ENCODE measurements at regions not wholly inside any gene's neighbourhood (a gene's known extent, or its start where the extent isn't known, plus 50 kb on each side); places are given as distances from the start of the nearest gene placed in this dataset.
"Not testable (repeated sequence)": the region's sequence is repeated elsewhere in the genome, so short reads cannot be mapped to it uniquely, and the experiment has no call there.

GRCh38 chr15:53022788-53023187 is 232.7 kb upstream of the ONECUT1 start:
- 92 to 96% methylated on average over 3 to 4 of the region's 4 CpGs for whole genome bisulfite sequencing, 2 experiments
- H3K9me3 ChIP-seq (ENCODE audit: control insufficient read depth, low read length): no peaks in the 10 kb centered on the region
- no peaks in the 10 kb centered on the region for H3K4me1 ChIP-seq (ENCODE audit: control insufficient read depth, insufficient read depth, low read length)
- H3K27ac ChIP-seq (ENCODE audit: insufficient read depth, low read depth, low read length, poor library complexity, severe bottlenecking): no peak overlapping the region
- H3K4me3 ChIP-seq (ENCODE audit: insufficient read depth, low read depth, low read length): no peak overlapping the region
- H3K36me3 ChIP-seq (ENCODE audit: control insufficient read depth, insufficient read depth, low read length): no peaks in the 10 kb centered on the region
- no peaks in the 10 kb centered on the region for H3K27me3 ChIP-seq (ENCODE audit: control insufficient read depth, insufficient read depth, low read length, poor library complexity, severe bottlenecking)

GRCh38 chr15:53013329-53013728 is 223.2 kb upstream of the ONECUT1 start:
- Histone ChIP-seq H3K36me3 (ENCODE audit: control insufficient read depth, insufficient read depth, low read length) (no peaks in the 10 kb centered on the region), H3K4me3 (ENCODE audit: insufficient read depth, low read depth, low read length) (no peak overlapping the region), H3K4me1 (ENCODE audit: control insufficient read depth, insufficient read depth, low read length) (no peaks in the 10 kb centered on the region), H3K27me3 (ENCODE audit: control insufficient read depth, insufficient read depth, low read length, poor library complexity, severe bottlenecking) (no peaks in the 10 kb centered on the region), H3K27ac (ENCODE audit: insufficient read depth, low read depth, low read length, poor library complexity, severe bottlenecking) (no peak overlapping the region), H3K9me3 (ENCODE audit: control insufficient read depth, low read length) (no peaks in the 10 kb centered on the region)
- 95 to 96% methylated on average over 2 of the region's 2 CpGs for WGBS, 2 experiments

GRCh38 chr15:53011779-53012178 is 221.6 kb upstream of the ONECUT1 start:
- H3K4me3 ChIP-seq (ENCODE audit: insufficient read depth, low read depth, low read length); H3K4me1 ChIP-seq (ENCODE audit: control insufficient read depth, insufficient read depth, low read length); H3K27ac ChIP-seq (ENCODE audit: insufficient read depth, low read depth, low read length, poor library complexity, severe bottlenecking); H3K27me3 ChIP-seq (ENCODE audit: control insufficient read depth, insufficient read depth, low read length, poor library complexity, severe bottlenecking); H3K36me3 ChIP-seq (ENCODE audit: control insufficient read depth, insufficient read depth, low read length); H3K9me3 ChIP-seq (ENCODE audit: control insufficient read depth, low read length): not testable (repeated sequence)
- 95 to 97% methylated on average over 2 of the region's 2 CpGs for WGBS, 2 experiments

GRCh38 chr15:53009093-53009492 is 219.0 kb upstream of the ONECUT1 start:
- 92 to 100% methylated on average over 1 of the region's 1 CpG for WGBS, 2 experiments

GRCh38 chr15:53000409-53000808 is 210.3 kb upstream of the ONECUT1 start:
- Histone ChIP-seq H3K4me1 (ENCODE audit: control insufficient read depth, insufficient read depth, low read length) (no peaks in the 10 kb centered on the region), H3K27ac (ENCODE audit: insufficient read depth, low read depth, low read length, poor library complexity, severe bottlenecking) (no peak overlapping the region), H3K27me3 (ENCODE audit: control insufficient read depth, insufficient read depth, low read length, poor library complexity, severe bottlenecking) (no peaks in the 10 kb centered on the region), H3K9me3 (ENCODE audit: control insufficient read depth, low read length) (no peaks in the 10 kb centered on the region), H3K36me3 (ENCODE audit: control insufficient read depth, insufficient read depth, low read length) (no peaks in the 10 kb centered on the region), H3K4me3 (ENCODE audit: insufficient read depth, low read depth, low read length) (no peak overlapping the region)
- 84 to 86% methylated on average over 4 of the region's 4 CpGs for WGBS, 2 experiments

More at GRCh38 chr15:53009093-53009492, 219.0 kb upstream of the ONECUT1 start:
- Histone ChIP-seq H3K36me3 (ENCODE audit: control insufficient read depth, insufficient read depth, low read length) (no peaks in the 10 kb centered on the region), H3K9me3 (ENCODE audit: control insufficient read depth, low read length) (no peaks in the 10 kb centered on the region), H3K27me3 (ENCODE audit: control insufficient read depth, insufficient read depth, low read length, poor library complexity, severe bottlenecking) (no peaks in the 10 kb centered on the region), H3K4me3 (ENCODE audit: insufficient read depth, low read depth, low read length) (no peak overlapping the region), H3K4me1 (ENCODE audit: control insufficient read depth, insufficient read depth, low read length) (no peaks in the 10 kb centered on the region), H3K27ac (ENCODE audit: insufficient read depth, low read depth, low read length, poor library complexity, severe bottlenecking) (no peak overlapping the region)

- no peaks in the 10 kb centered on the region for H3K36me3 ChIP-seq (ENCODE audit: control insufficient read depth, insufficient read depth, low read length)
- no peak overlapping the region for H3K27ac ChIP-seq (ENCODE audit: insufficient read depth, low read depth, low read length, poor library complexity, severe bottlenecking)
- H3K9me3 ChIP-seq (ENCODE audit: control insufficient read depth, low read length): no peaks in the 10 kb centered on the region
- H3K4me1 ChIP-seq (ENCODE audit: control insufficient read depth, insufficient read depth, low read length): no peaks in the 10 kb centered on the region
- no peaks in the 10 kb centered on the region for H3K27me3 ChIP-seq (ENCODE audit: control insufficient read depth, insufficient read depth, low read length, poor library complexity, severe bottlenecking)
- H3K4me3 ChIP-seq (ENCODE audit: insufficient read depth, low read depth, low read length): no peak overlapping the region
These were observed 207.0 kb upstream of the ONECUT1 start for GRCh38 chr15:52997123-52997522.

GRCh38 chr15:52994290-52994689 is 204.2 kb upstream of the ONECUT1 start:
- Histone ChIP-seq H3K9me3 (ENCODE audit: control insufficient read depth, low read length) (no peaks in the 10 kb centered on the region), H3K36me3 (ENCODE audit: control insufficient read depth, insufficient read depth, low read length) (no peaks in the 10 kb centered on the region), H3K4me3 (ENCODE audit: insufficient read depth, low read depth, low read length) (no peak overlapping the region), H3K27me3 (ENCODE audit: control insufficient read depth, insufficient read depth, low read length, poor library complexity, severe bottlenecking) (no peaks in the 10 kb centered on the region), H3K4me1 (ENCODE audit: control insufficient read depth, insufficient read depth, low read length) (no peaks in the 10 kb centered on the region), H3K27ac (ENCODE audit: insufficient read depth, low read depth, low read length, poor library complexity, severe bottlenecking) (no peak overlapping the region)
- 94% methylated on average over 1 of the region's 1 CpG for WGBS, 2 experiments

- 90% methylated on average over 3 of the region's 3 CpGs for whole genome bisulfite sequencing, 2 experiments
- H3K4me3 ChIP-seq (ENCODE audit: insufficient read depth, low read depth, low read length): no peak overlapping the region
- H3K27me3 ChIP-seq (ENCODE audit: control insufficient read depth, insufficient read depth, low read length, poor library complexity, severe bottlenecking): no peaks in the 10 kb centered on the region
- no peaks in the 10 kb centered on the region for H3K4me1 ChIP-seq (ENCODE audit: control insufficient read depth, insufficient read depth, low read length)
- H3K27ac ChIP-seq (ENCODE audit: insufficient read depth, low read depth, low read length, poor library complexity, severe bottlenecking): no peak overlapping the region
- H3K36me3 ChIP-seq (ENCODE audit: control insufficient read depth, insufficient read depth, low read length): no peaks in the 10 kb centered on the region
- no peaks in the 10 kb centered on the region for H3K9me3 ChIP-seq (ENCODE audit: control insufficient read depth, low read length)
These were observed 194.4 kb upstream of the ONECUT1 start for GRCh38 chr15:52984507-52984906.

GRCh38 chr15:52980446-52980845 is 190.3 kb upstream of the ONECUT1 start:
- no peaks in the 10 kb centered on the region for H3K36me3 ChIP-seq (ENCODE audit: control insufficient read depth, insufficient read depth, low read length)
- no peaks in the 10 kb centered on the region for H3K27me3 ChIP-seq (ENCODE audit: control insufficient read depth, insufficient read depth, low read length, poor library complexity, severe bottlenecking)
- no peak overlapping the region for H3K4me3 ChIP-seq (ENCODE audit: insufficient read depth, low read depth, low read length)
- no peak overlapping the region for H3K27ac ChIP-seq (ENCODE audit: insufficient read depth, low read depth, low read length, poor library complexity, severe bottlenecking)
- 85 to 93% methylated on average over 3 of the region's 3 CpGs for WGBS, 2 experiments
- no peaks in the 10 kb centered on the region for H3K4me1 ChIP-seq (ENCODE audit: control insufficient read depth, insufficient read depth, low read length)
- H3K9me3 ChIP-seq (ENCODE audit: control insufficient read depth, low read length): no peaks in the 10 kb centered on the region

- 93 to 94% methylated on average over 9 of the region's 9 CpGs for WGBS, 2 experiments
- no peaks in the 10 kb centered on the region for H3K4me1 ChIP-seq (ENCODE audit: control insufficient read depth, insufficient read depth, low read length)
- no peaks in the 10 kb centered on the region for H3K9me3 ChIP-seq (ENCODE audit: control insufficient read depth, low read length)
- H3K4me3 ChIP-seq (ENCODE audit: insufficient read depth, low read depth, low read length): no peak overlapping the region
- no peaks in the 10 kb centered on the region for H3K36me3 ChIP-seq (ENCODE audit: control insufficient read depth, insufficient read depth, low read length)
- no peak overlapping the region for H3K27ac ChIP-seq (ENCODE audit: insufficient read depth, low read depth, low read length, poor library complexity, severe bottlenecking)
- no peaks in the 10 kb centered on the region for H3K27me3 ChIP-seq (ENCODE audit: control insufficient read depth, insufficient read depth, low read length, poor library complexity, severe bottlenecking)
These were observed 186.5 kb upstream of the ONECUT1 start for GRCh38 chr15:52976516-52977075.

- WGBS, 2 experiments: 95 to 98% methylated on average over 4 of the region's 4 CpGs
These were observed 185.9 kb upstream of the ONECUT1 start for GRCh38 chr15:52975941-52976449.

More at GRCh38 chr15:52975941-52976449, 185.9 kb upstream of the ONECUT1 start:
- no peaks in the 10 kb centered on the region for H3K36me3 ChIP-seq (ENCODE audit: control insufficient read depth, insufficient read depth, low read length)
- no peaks in the 10 kb centered on the region for H3K4me1 ChIP-seq (ENCODE audit: control insufficient read depth, insufficient read depth, low read length)
- no peak overlapping the region for H3K27ac ChIP-seq (ENCODE audit: insufficient read depth, low read depth, low read length, poor library complexity, severe bottlenecking)
- H3K4me3 ChIP-seq (ENCODE audit: insufficient read depth, low read depth, low read length): no peak overlapping the region
- H3K27me3 ChIP-seq (ENCODE audit: control insufficient read depth, insufficient read depth, low read length, poor library complexity, severe bottlenecking): no peaks in the 10 kb centered on the region
- no peaks in the 10 kb centered on the region for H3K9me3 ChIP-seq (ENCODE audit: control insufficient read depth, low read length)

All from ectodermal cell (in vitro differentiated cells).